ENCODE measurements at regions not wholly inside any gene's neighbourhood (a gene's known extent, or its start where the extent isn't known, plus 50 kb on each side); places are given as distances from the start of the nearest gene placed in this dataset.
"Not testable (repeated sequence)": the region's sequence is repeated elsewhere in the genome, so short reads cannot be mapped to it uniquely, and the experiment has no call there.

- peak overlapping the region in 1 of 2 donors; percentile 26 for H3K27ac Mint-ChIP-seq
- peaks cover 28 to 61% of the 10 kb centered on the region in 2 donors for H3K4me1 Mint-ChIP-seq
- no peak for TF ChIP-seq CTCF (IDR thresholded peaks at IDR 0.05)
Measured at GRCh38 chrX:73963682-73964081, 111.2 kb upstream of the XIST start.

DNA sequence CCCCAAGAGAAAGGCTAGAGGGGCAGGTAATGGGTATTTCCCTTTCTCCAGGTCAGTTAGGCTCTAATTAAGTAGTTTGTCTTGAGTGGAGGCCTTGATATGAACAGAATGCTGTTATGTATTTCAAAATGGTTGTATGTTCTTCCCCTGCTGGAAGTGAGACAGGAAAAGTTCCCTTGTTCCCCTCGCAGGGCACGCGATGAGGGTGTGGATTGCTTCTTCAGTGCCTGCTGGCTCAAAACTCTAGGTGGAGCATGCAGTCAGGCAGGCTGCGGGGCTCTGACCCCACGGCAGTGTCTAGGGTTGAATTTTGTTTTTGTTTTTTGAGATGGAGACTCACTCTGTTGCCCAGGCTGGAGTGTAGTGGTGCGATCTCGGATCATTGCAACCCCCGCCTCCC lies 110.4 kb upstream of the XIST start:
- Mint-ChIP-seq H3K27ac (no peak overlapping the region), H3K36me3 (no peaks in the 10 kb centered on the region), H3K27me3 (ENCODE audit: low read depth in 2 of 2) (no peaks in the 10 kb centered on the region), H3K4me1 (peaks cover 32 to 67% of the 10 kb centered on the region in 2 donors), H3K9me3 (no peaks in the 10 kb centered on the region), H3K4me3 (no peak overlapping the region)
- H3K4me1 ChIP-seq (ENCODE audit: control insufficient read depth, insufficient read depth, low read length): no peaks in the 10 kb centered on the region
- no peaks in the 10 kb centered on the region for H3K9me3 ChIP-seq (ENCODE audit: control insufficient read depth, insufficient read depth, low read length)
- DNase-seq (no peak), ATAC-seq (no peak)
- H3K27me3 ChIP-seq (ENCODE audit: control insufficient read depth, insufficient read depth, low read length): no peaks in the 10 kb centered on the region
- H3K27ac ChIP-seq (ENCODE audit: low read length): no peak overlapping the region
- H3K4me3 ChIP-seq (ENCODE audit: low read length): no peak overlapping the region
- no peak for TF ChIP-seq CTCF (IDR thresholded peaks at IDR 0.05)
- no peaks in the 10 kb centered on the region for H3K36me3 ChIP-seq (ENCODE audit: control insufficient read depth, insufficient read depth, low read length)
- 98% methylated on average over 8 of the region's 8 CpGs for WGBS (ENCODE audit: insufficient coverage)
- intact Hi-C loops (cut with micrococcal nuclease): no loop called here

More at GRCh38 chrX:73963682-73964081, 111.2 kb upstream of the XIST start:
- H3K9me3 Mint-ChIP-seq: no peaks in the 10 kb centered on the region
- ATAC-seq (no peak), DNase-seq (no peak)
- no peaks in the 10 kb centered on the region for H3K27me3 Mint-ChIP-seq (ENCODE audit: low read depth in 2 of 2)
- no peaks in the 10 kb centered on the region for H3K36me3 ChIP-seq (ENCODE audit: control insufficient read depth, insufficient read depth, low read length)
- no peak overlapping the region for H3K27ac ChIP-seq (ENCODE audit: low read length)
- H3K4me3 ChIP-seq (ENCODE audit: low read length): no peak overlapping the region
- no peaks in the 10 kb centered on the region for H3K9me3 ChIP-seq (ENCODE audit: control insufficient read depth, insufficient read depth, low read length)
- no peak overlapping the region for H3K4me3 Mint-ChIP-seq
- H3K27me3 ChIP-seq (ENCODE audit: control insufficient read depth, insufficient read depth, low read length): no peaks in the 10 kb centered on the region
- 98% methylated on average over 8 of the region's 9 CpGs for WGBS (ENCODE audit: insufficient coverage)
- H3K36me3 Mint-ChIP-seq: no peaks in the 10 kb centered on the region
- intact Hi-C loops (cut with micrococcal nuclease): no loop called here
- H3K4me1 ChIP-seq (ENCODE audit: control insufficient read depth, insufficient read depth, low read length): no peaks in the 10 kb centered on the region

DNA sequence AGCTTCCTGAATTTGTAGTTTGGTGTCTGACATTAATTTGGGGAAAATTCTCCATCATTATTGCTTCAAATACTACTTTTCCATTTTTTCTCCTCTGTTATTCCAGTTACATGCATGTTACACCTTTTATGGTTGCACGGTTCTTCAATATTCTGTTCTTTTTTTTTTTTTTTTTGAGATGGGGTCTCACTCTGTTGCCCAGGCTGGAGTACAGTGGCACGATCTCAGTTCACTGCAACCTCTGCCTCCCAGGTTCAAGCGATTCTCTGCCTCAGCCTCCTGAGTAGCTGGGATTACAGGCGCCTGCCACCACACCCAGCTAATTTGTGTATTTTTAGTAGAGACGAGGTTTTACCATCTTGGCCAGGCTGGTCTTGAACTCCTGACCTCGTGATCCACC lies 109.4 kb upstream of the XIST start:
- H3K27ac ChIP-seq (ENCODE audit: low read length); DNase-seq; H3K9me3 Mint-ChIP-seq; H3K27me3 Mint-ChIP-seq (ENCODE audit: low read depth in 2 of 2); ATAC-seq; H3K36me3 Mint-ChIP-seq; H3K4me3 Mint-ChIP-seq; H3K27me3 ChIP-seq (ENCODE audit: control insufficient read depth, insufficient read depth, low read length); intact Hi-C loops (cut with micrococcal nuclease); H3K36me3 ChIP-seq (ENCODE audit: control insufficient read depth, insufficient read depth, low read length); H3K4me1 ChIP-seq (ENCODE audit: control insufficient read depth, insufficient read depth, low read length); H3K4me3 ChIP-seq (ENCODE audit: low read length); H3K9me3 ChIP-seq (ENCODE audit: control insufficient read depth, insufficient read depth, low read length): not testable (repeated sequence)
- peak overlapping the region in 1 of 2 donors; percentile 25 for H3K27ac Mint-ChIP-seq
- 94% methylated on average over 2 of the region's 6 CpGs for WGBS (ENCODE audit: insufficient coverage)
- peaks cover 39 to 70% of the 10 kb centered on the region in 2 donors for H3K4me1 Mint-ChIP-seq

GRCh38 chrX:73944563-73944908 lies 92.0 kb upstream of the XIST start:
- ATAC-seq: peak in 2 of 3 donors; percentile 3 to 6
- Mint-ChIP-seq H3K36me3 (no peaks in the 10 kb centered on the region), H3K9me3 (no peaks in the 10 kb centered on the region)

More at GRCh38 chrX:73944563-73944908, 92.0 kb upstream of the XIST start:
- no peaks in the 10 kb centered on the region for H3K27me3 Mint-ChIP-seq (ENCODE audit: low read depth in 2 of 2)
- peak overlapping the region; percentile 84 for H3K27ac Mint-ChIP-seq
- H3K4me3 Mint-ChIP-seq: peak overlapping the region; percentile 87
- no peak for TF ChIP-seq CTCF (IDR thresholded peaks at IDR 0.05)
- H3K9me3 ChIP-seq (ENCODE audit: control insufficient read depth, insufficient read depth, low read length): no peaks in the 10 kb centered on the region
- H3K27ac ChIP-seq (ENCODE audit: low read length): peak overlapping the region; percentile 81
- H3K27me3 ChIP-seq (ENCODE audit: control insufficient read depth, insufficient read depth, low read length): no peaks in the 10 kb centered on the region
- intact Hi-C loops (cut with micrococcal nuclease): no loop called here
- H3K36me3 ChIP-seq (ENCODE audit: control insufficient read depth, insufficient read depth, low read length): peaks cover 5% of the 10 kb centered on the region
- H3K4me3 ChIP-seq (ENCODE audit: low read length): peak overlapping the region; percentile 95
- WGBS (ENCODE audit: insufficient coverage): 0% methylated on average over 3 of the region's 8 CpGs
- H3K4me1 Mint-ChIP-seq: peaks cover 22 to 33% of the 10 kb centered on the region in 2 donors
- H3K4me1 ChIP-seq (ENCODE audit: control insufficient read depth, insufficient read depth, low read length): no peaks in the 10 kb centered on the region
- no peak for DNase-seq
